Liver (tissue), 7 donors: ENCODE measurements at regions not wholly inside any gene's neighbourhood (a gene's known extent, or its start where the extent isn't known, plus 50 kb on each side); places are given as distances from the start of the nearest gene placed in this dataset.
A peak's percentile ranks its signal among the peaks of the same experiment; 100 is the strongest.

Experiments used
- DNase-seq: peaks from one replicate; pipeline ENCODE4 v3.0.0-alpha.2; 2017; ENCODE audit warnings: low spot score
- H3K27ac ChIP-seq, 2 donors: one replicate each; pipeline ENCODE4 v1.7.0; 2013; ENCODE audit warnings: inconsistent platforms in 2 of 2, low read length in 2 of 2, control low read depth in 1 of 2, low read depth in 1 of 2, mild to moderate bottlenecking in 1 of 2
- H3K27me3 ChIP-seq, 4 donors: one replicate each; pipeline versions ENCODE4 v1.6.1 to v1.7.0; 2013; ENCODE audit warnings: low read length in 3 of 4, inconsistent platforms in 1 of 4, mild to moderate bottlenecking in 1 of 4, moderate library complexity in 1 of 4; ENCODE audit not compliant: control insufficient read depth in 4 of 4, insufficient read depth in 4 of 4
- H3K36me3 ChIP-seq, 4 donors: one replicate each; pipeline versions ENCODE4 v1.6.1 to v1.7.0; 2013; ENCODE audit warnings: low read length in 3 of 4, mild to moderate bottlenecking in 3 of 4, low read depth in 1 of 4, moderate library complexity in 1 of 4; ENCODE audit not compliant: control insufficient read depth in 4 of 4, insufficient read depth in 3 of 4
- H3K4me1 ChIP-seq, 4 donors: one replicate each; pipeline versions ENCODE4 v1.6.1 to v1.7.0; 2013; ENCODE audit warnings: low read length in 3 of 4, mild to moderate bottlenecking in 3 of 4, moderate library complexity in 1 of 4; ENCODE audit not compliant: control insufficient read depth in 4 of 4, insufficient read depth in 4 of 4
- H3K4me3 ChIP-seq, 3 donors: one replicate each; pipeline versions ENCODE4 v1.6.1 to v1.7.0; 2013; ENCODE audit warnings: low read length in 3 of 3, control low read depth in 1 of 3, low read depth in 1 of 3, mild to moderate bottlenecking in 1 of 3
- H3K9ac ChIP-seq, 2 donors: one replicate each; pipeline ENCODE4 v1.7.0; 2013; ENCODE audit warnings: low read length in 2 of 2, mild to moderate bottlenecking in 2 of 2, moderate library complexity in 2 of 2, control low read depth in 1 of 2, low read depth in 1 of 2
- H3K9me3 ChIP-seq, 4 donors: one replicate each; pipeline versions ENCODE4 v1.6.1 to v1.7.0; 2013; ENCODE audit warnings: low read length in 3 of 4; ENCODE audit not compliant: control insufficient read depth in 4 of 4
- EGR1 ChIP-seq, 2 donors: IDR thresholded peaks; 2 replicates each; pipeline ENCODE4 v1.6.1; 2016 to 2018; ENCODE audit warnings: antibody characterized with exemption in 2 of 2, low read depth in 2 of 2
- FOXA1 ChIP-seq: IDR thresholded peaks from 2 replicates; pipeline ENCODE4 v1.6.1; 2016; ENCODE audit warnings: antibody characterized with exemption
- HNF4A ChIP-seq, 2 donors: conservative IDR thresholded peaks; 2 replicates each; pipeline ENCODE4 v1.6.1; 2016; ENCODE audit warnings: antibody characterized with exemption in 2 of 2, mild to moderate bottlenecking in 2 of 2
- JUND ChIP-seq, 2 donors: IDR thresholded peaks; 2 replicates each; pipeline ENCODE4 v1.6.1; 2016; ENCODE audit warnings: antibody characterized with exemption in 2 of 2
- MAX ChIP-seq: IDR thresholded peaks from 2 replicates; pipeline ENCODE4 v1.6.1; 2016; ENCODE audit warnings: antibody characterized with exemption
- RAD21 ChIP-seq, 2 donors: IDR thresholded peaks; 2 replicates each; pipeline ENCODE4 v1.6.1; 2016; ENCODE audit warnings: antibody characterized with exemption in 2 of 2, mild to moderate bottlenecking in 2 of 2
- SP1 ChIP-seq: IDR thresholded peaks from 2 replicates; pipeline ENCODE4 v1.6.1; 2018; ENCODE audit warnings: antibody characterized with exemption, mild to moderate bottlenecking
- TAF1 ChIP-seq: conservative IDR thresholded peaks from 2 replicates; pipeline ENCODE4 v1.6.1; 2016; ENCODE audit warnings: antibody characterized with exemption, mild to moderate bottlenecking
- WGBS: extraction: QIAGEN DNeasy Blood & Tissue Kit; methylation state at CpG from one replicate; pipeline ENCODE4 v1.1.7; 2013; 5-methylcytosine and 5-hydroxymethylcytosine counted together
- TF ChIP-seq, protein P1 (sequence below): IDR thresholded peaks from 2 replicates; pipeline ENCODE4 v1.6.1; 2016; ENCODE audit warnings: antibody characterized with exemption, mild to moderate bottlenecking
- donor health status: healthy.
- donor health status: healthy.
- donor health status: healthy.
- donor health status: healthy.

DNA sequence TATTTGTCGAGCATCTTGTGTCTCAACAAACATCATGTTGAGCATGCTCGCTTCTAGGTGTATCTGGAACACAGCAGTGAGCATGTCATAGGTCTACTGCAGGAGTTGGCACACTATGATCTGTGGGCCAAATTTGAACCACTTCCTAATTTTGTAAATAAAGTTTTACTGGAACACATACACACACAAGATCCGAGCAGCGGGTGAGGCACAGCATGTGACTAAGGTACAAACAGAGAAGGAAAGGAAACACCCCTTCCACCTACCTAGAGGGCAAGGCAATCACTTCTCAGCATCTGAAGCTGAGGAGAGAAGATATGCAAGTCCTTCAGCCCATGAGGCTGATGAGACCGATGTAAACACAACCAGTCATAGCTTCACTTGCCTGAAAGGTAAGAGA is 200.4 kb downstream of the MED10 start:
- Histone ChIP-seq H3K9ac (no peak overlapping the region), H3K9me3 (no peaks in the 10 kb centered on the region), H3K4me3 (no peak overlapping the region), H3K4me1 (no peaks in the 10 kb centered on the region), H3K36me3 (no peaks in the 10 kb centered on the region), H3K27ac (no peak overlapping the region), H3K27me3 (no peaks in the 10 kb centered on the region)
- TF ChIP-seq HNF4A (conservative IDR thresholded peaks at IDR 0.05), result no peak
- no peak for TF ChIP-seq TAF1
- no peak for DNase-seq
- WGBS, result 88% methylated on average over 5 of the region's 5 CpGs

DNA sequence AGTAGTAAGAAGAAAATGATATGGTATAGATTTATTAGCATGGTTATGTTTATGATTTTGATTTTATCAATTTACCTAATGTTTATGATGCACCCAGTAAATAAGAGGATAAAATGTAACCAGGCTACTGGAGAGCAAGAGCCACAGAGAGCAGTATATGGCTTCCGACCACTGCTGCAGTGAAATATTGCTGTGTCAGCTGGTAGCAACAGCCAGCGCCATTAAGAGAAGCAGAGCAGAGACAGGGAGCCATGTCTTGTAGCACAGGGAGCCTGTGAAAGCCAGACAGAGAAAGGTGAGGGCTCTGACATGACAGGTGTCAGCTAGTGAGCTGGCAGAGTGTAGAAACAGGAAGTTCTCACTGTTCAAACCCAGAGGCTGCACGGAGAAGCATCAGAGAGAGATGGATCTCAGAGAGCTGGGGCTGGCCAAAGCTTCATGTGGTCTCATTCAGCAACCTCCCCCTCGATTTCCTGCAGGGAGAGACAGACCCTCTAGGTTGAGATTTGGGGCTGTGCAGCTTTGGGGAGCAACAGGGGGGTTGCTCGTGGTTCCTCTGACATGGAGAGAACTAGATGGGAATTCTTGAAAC is 202.1 kb downstream of the MED10 start:
- H3K4me3 ChIP-seq, result no peak overlapping the region
- H3K4me1 ChIP-seq, result no peaks in the 10 kb centered on the region
- TF ChIP-seq MAX, result no peak
- TF ChIP-seq TAF1, result no peak
- TF ChIP-seq, protein P1, sequence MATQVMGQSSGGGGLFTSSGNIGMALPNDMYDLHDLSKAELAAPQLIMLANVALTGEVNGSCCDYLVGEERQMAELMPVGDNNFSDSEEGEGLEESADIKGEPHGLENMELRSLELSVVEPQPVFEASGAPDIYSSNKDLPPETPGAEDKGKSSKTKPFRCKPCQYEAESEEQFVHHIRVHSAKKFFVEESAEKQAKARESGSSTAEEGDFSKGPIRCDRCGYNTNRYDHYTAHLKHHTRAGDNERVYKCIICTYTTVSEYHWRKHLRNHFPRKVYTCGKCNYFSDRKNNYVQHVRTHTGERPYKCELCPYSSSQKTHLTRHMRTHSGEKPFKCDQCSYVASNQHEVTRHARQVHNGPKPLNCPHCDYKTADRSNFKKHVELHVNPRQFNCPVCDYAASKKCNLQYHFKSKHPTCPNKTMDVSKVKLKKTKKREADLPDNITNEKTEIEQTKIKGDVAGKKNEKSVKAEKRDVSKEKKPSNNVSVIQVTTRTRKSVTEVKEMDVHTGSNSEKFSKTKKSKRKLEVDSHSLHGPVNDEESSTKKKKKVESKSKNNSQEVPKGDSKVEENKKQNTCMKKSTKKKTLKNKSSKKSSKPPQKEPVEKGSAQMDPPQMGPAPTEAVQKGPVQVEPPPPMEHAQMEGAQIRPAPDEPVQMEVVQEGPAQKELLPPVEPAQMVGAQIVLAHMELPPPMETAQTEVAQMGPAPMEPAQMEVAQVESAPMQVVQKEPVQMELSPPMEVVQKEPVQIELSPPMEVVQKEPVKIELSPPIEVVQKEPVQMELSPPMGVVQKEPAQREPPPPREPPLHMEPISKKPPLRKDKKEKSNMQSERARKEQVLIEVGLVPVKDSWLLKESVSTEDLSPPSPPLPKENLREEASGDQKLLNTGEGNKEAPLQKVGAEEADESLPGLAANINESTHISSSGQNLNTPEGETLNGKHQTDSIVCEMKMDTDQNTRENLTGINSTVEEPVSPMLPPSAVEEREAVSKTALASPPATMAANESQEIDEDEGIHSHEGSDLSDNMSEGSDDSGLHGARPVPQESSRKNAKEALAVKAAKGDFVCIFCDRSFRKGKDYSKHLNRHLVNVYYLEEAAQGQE, result no peak
- no peak for TF ChIP-seq FOXA1
- no peak for TF ChIP-seq SP1
- no peak for DNase-seq
- H3K9me3 ChIP-seq, result no peaks in the 10 kb centered on the region
- WGBS, result 70% methylated on average over 5 of the region's 5 CpGs
- no peaks in the 10 kb centered on the region for H3K27me3 ChIP-seq
- no peaks in the 10 kb centered on the region for H3K36me3 ChIP-seq
- no peak overlapping the region for H3K27ac ChIP-seq
- H3K9ac ChIP-seq, result no peak overlapping the region

DNA sequence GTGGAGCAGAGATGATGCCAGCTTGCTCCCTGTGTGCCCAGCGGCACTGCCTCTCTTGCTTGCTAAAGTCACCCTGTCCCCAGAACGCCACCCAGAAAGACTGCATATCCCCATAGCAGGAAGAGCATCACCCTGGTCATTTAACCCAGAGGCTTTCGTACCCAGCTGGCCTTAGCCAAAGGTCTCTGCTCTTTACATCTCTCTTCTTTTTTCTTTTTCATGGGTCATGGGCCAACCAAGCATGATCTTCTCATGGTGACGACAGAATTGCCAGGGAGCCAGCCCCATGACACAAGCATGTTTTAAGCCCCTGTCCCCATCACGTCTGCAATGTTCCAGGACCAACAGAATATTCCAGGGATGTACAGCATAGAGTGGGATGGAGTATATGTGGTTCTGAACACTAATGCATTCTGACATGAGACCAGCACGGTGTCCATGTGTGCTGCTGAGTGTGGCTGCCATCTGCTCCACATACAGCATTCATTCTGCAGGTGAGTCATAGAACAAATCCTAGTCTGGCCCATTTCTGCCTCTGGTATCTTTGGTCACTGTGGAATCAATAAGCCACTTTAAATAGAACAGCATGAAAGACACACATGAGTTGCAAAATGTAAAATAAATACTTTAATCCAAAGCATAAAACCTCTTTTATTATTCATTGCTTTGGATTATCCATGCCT is 203.0 kb downstream of the MED10 start:
- no peaks in the 10 kb centered on the region for H3K36me3 ChIP-seq
- no peak for TF ChIP-seq RAD21 (IDR thresholded peaks at IDR 0.05)
- TF ChIP-seq JUND (IDR thresholded peaks at IDR 0.05), result peak in 1 of 2 donors; percentile 7
- H3K27ac ChIP-seq, result no peak overlapping the region
- H3K9me3 ChIP-seq, result no peaks in the 10 kb centered on the region
- no peaks in the 10 kb centered on the region for H3K27me3 ChIP-seq
- H3K4me3 ChIP-seq, result no peak overlapping the region
- H3K9ac ChIP-seq, result no peak overlapping the region
- no peak for DNase-seq
- H3K4me1 ChIP-seq, result no peaks in the 10 kb centered on the region
- 83% methylated on average over 6 of the region's 6 CpGs for WGBS

DNA sequence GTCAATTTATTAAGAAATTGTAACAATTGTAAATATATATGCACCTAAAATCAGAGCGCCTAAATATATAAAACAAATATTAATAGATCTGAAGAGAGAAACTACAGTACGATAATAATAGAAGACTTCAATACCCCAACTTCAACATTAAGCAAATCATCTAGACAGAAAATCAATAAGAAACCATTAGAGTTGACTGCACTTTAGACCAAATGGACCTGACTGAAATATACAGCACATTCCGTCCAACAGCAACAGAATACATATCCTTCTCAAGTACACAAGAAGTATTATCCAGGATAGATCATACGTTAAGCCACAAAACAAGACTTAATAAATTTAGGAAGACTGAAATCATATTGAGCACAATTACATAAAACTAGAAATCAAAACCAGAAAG is 208.7 kb downstream of the MED10 start:
- TF ChIP-seq EGR1 (IDR thresholded peaks at IDR 0.05; ENCODE audit: low read depth in 2 of 2) (no peak), HNF4A (conservative IDR thresholded peaks at IDR 0.05) (peak in 1 of 2 donors; percentile 9), TAF1 (no peak)
- DNase-seq, result no peak

More for the DNA sequence above, 208.7 kb downstream of the MED10 start:
- Histone ChIP-seq H3K4me1 (no peaks in the 10 kb centered on the region), H3K4me3 (no peak overlapping the region), H3K36me3 (no peaks in the 10 kb centered on the region), H3K9ac (no peak overlapping the region), H3K27ac (no peak overlapping the region), H3K27me3 (no peaks in the 10 kb centered on the region), H3K9me3 (peaks cover 0 to 2% (median 0%) of the 10 kb centered on the region in 4 donors)
- whole genome bisulfite sequencing, result 52% methylated on average over 4 of the region's 4 CpGs
